ENCODE measurements at regions not wholly inside any gene's neighbourhood (a gene's known extent, or its start where the extent isn't known, plus 50 kb on each side); places are given as distances from the start of the nearest gene placed in this dataset.

GRCh38 chr1:91589437-91589836 lies 88.8 kb downstream of the CDC7 start:
- Histone ChIP-seq H3K4me1 (ENCODE audit: insufficient read depth) (peaks cover 23% of the 10 kb centered on the region), H4K20me1 (replicated peaks; ENCODE audit: insufficient read depth) (no peaks in the 10 kb centered on the region), H3K4me2 (no peak overlapping the region), H3K27me3 (ENCODE audit: insufficient read depth) (no peaks in the 10 kb centered on the region), H3K4me3 (no peak overlapping the region), H3F3A (replicated peaks; ENCODE audit: low read depth) (no peaks in the 10 kb centered on the region), H3K79me2 (replicated peaks; ENCODE audit: insufficient read depth) (no peaks in the 10 kb centered on the region), H3K36me3 (ENCODE audit: insufficient read depth) (no peaks in the 10 kb centered on the region), H2AFZ (no peak overlapping the region), H3K9me2 (ENCODE audit: insufficient read depth) (no peaks in the 10 kb centered on the region), H3K27ac (ENCODE audit: low read depth) (no peak overlapping the region)
- TF ChIP-seq STAT1 (IDR thresholded peaks at IDR 0.05; ENCODE audit: unreplicated experiment) (no peak), CTCF (conservative IDR thresholded peaks at IDR 0.05; ENCODE audit: low read depth in 2 of 2) (0 out of 4 replicates have a peak, but pooled peaks of 1 of the 2 experiments have one; percentile 8)
- no peak for ATAC-seq
- Mint-ChIP-seq H3K4me3 (no peak overlapping the region; the same call in 2 of the 3 replicates), H3K4me1 (peaks cover 26% of the 10 kb centered on the region), H3K27me3 (ENCODE audit: insufficient read depth, low read depth, poor library complexity) (peaks cover 3% of the 10 kb centered on the region), H3K36me3 (ENCODE audit: low read depth) (no peaks in the 10 kb centered on the region), H3K9me3 (no peaks in the 10 kb centered on the region), H3K27ac (0 out of 2 replicates have a peak overlapping the region, but pooled peaks have one; percentile 34)
- peak; percentile 13 for DNase-seq (ENCODE audit: low spot score)

DNA sequence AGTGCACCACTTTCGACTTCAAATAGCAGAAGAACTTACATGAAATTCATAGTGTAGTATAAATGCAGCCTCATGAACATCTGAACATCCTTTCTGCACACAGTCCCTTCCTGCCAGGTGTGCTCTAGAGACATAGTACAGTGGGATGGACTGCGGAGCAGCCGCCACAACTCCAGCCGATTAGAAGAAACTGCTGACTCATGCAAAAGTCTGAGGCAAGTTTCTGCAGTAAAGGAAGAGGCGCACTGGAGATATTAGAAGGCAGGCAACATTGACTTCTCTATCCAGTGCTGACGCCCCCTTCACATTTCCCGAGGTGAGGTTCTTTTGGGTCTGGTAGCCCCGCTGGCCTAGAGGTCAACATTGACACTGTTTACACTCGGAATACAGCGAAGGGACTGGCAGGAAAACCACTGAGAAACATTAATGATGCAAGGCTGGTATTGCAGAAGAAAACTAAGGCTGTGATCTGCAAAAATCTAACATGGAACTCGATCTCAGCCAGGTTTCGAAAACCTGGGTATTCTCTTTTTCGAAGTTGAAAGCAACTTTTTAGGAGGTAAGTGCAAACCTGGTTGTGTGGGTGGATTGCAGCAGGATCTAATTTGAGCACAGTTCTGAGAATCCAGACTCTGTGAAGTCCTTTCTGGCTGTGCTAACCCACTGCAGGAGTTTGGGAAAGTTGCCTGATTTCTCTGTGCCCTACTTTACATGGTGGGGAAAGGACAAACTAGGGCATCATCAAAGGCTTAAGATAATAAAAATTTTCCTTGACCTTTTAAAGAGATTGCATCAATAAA lies 90.7 kb downstream of the CDC7 start:
- Histone ChIP-seq H3K4me3 (no peak overlapping the region), H3K79me2 (replicated peaks; ENCODE audit: insufficient read depth) (no peaks in the 10 kb centered on the region), H3K27ac (ENCODE audit: low read depth) (no peak overlapping the region), H3K4me2 (no peak overlapping the region), H3F3A (replicated peaks; ENCODE audit: low read depth) (no peaks in the 10 kb centered on the region), H3K9me2 (ENCODE audit: insufficient read depth) (no peaks in the 10 kb centered on the region), H3K27me3 (ENCODE audit: insufficient read depth) (no peaks in the 10 kb centered on the region), H3K4me1 (ENCODE audit: insufficient read depth) (peaks cover 23% of the 10 kb centered on the region), H4K20me1 (replicated peaks; ENCODE audit: insufficient read depth) (no peaks in the 10 kb centered on the region), H3K36me3 (ENCODE audit: insufficient read depth) (no peaks in the 10 kb centered on the region), H2AFZ (peak overlapping the region; percentile 97)
- Mint-ChIP-seq H3K9me3 (no peaks in the 10 kb centered on the region), H3K4me3 (no peak overlapping the region), H3K27ac (peak overlapping the region; percentile 83), H3K4me1 (peaks cover 26% of the 10 kb centered on the region), H3K36me3 (ENCODE audit: low read depth) (no peaks in the 10 kb centered on the region), H3K27me3 (ENCODE audit: insufficient read depth, low read depth, poor library complexity) (peaks cover 2% of the 10 kb centered on the region)
- DNase-seq (ENCODE audit: low spot score) = no peak
- peak; percentile 40; the same call in 1 of the 3 replicates for ATAC-seq
- TF ChIP-seq CTCF (conservative IDR thresholded peaks at IDR 0.05; ENCODE audit: low read depth in 2 of 2) (no peak), STAT1 (IDR thresholded peaks at IDR 0.05; ENCODE audit: unreplicated experiment) (no peak), ZNF331 (CRISPR knock-in tag; IDR thresholded peaks at IDR 0.05; ENCODE audit: low read depth) (no peak), POLR2AphosphoS5 (IDR thresholded peaks at IDR 0.05; ENCODE audit: low read depth) (no peak), ZNF114 (CRISPR knock-in tag; IDR thresholded peaks at IDR 0.05) (no peak), ETS1 (IDR thresholded peaks at IDR 0.05) (no peak)
- TF ChIP-seq, protein P1, sequence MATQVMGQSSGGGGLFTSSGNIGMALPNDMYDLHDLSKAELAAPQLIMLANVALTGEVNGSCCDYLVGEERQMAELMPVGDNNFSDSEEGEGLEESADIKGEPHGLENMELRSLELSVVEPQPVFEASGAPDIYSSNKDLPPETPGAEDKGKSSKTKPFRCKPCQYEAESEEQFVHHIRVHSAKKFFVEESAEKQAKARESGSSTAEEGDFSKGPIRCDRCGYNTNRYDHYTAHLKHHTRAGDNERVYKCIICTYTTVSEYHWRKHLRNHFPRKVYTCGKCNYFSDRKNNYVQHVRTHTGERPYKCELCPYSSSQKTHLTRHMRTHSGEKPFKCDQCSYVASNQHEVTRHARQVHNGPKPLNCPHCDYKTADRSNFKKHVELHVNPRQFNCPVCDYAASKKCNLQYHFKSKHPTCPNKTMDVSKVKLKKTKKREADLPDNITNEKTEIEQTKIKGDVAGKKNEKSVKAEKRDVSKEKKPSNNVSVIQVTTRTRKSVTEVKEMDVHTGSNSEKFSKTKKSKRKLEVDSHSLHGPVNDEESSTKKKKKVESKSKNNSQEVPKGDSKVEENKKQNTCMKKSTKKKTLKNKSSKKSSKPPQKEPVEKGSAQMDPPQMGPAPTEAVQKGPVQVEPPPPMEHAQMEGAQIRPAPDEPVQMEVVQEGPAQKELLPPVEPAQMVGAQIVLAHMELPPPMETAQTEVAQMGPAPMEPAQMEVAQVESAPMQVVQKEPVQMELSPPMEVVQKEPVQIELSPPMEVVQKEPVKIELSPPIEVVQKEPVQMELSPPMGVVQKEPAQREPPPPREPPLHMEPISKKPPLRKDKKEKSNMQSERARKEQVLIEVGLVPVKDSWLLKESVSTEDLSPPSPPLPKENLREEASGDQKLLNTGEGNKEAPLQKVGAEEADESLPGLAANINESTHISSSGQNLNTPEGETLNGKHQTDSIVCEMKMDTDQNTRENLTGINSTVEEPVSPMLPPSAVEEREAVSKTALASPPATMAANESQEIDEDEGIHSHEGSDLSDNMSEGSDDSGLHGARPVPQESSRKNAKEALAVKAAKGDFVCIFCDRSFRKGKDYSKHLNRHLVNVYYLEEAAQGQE (IDR thresholded peaks at IDR 0.05; ENCODE audit: unreplicated experiment) = no peak

All from GM23338 (cell line).